ENCODE measurements at regions not wholly inside any gene's neighbourhood (a gene's known extent, or its start where the extent isn't known, plus 50 kb on each side); places are given as distances from the start of the nearest gene placed in this dataset.

- DNase-seq (ENCODE audit: low read depth, low spot score) = no peak
- H3K4me3 ChIP-seq (ENCODE audit: low read length) = no peak overlapping the region
Measured at GRCh38 chr9:135341612-135342169, 137.9 kb upstream of the PPP1R26 start.

- H3K4me3 ChIP-seq (ENCODE audit: low read length) = no peak overlapping the region
- DNase-seq (ENCODE audit: low read depth, low spot score) = no peak
Measured at GRCh38 chr9:135342206-135343130, 137.1 kb upstream of the PPP1R26 start.

GRCh38 chr9:135343136-135343535 lies 136.4 kb upstream of the PPP1R26 start:
- DNase-seq (ENCODE audit: low read depth, low spot score) = no peak
- no peak overlapping the region for H3K4me3 ChIP-seq (ENCODE audit: low read length)

DNA sequence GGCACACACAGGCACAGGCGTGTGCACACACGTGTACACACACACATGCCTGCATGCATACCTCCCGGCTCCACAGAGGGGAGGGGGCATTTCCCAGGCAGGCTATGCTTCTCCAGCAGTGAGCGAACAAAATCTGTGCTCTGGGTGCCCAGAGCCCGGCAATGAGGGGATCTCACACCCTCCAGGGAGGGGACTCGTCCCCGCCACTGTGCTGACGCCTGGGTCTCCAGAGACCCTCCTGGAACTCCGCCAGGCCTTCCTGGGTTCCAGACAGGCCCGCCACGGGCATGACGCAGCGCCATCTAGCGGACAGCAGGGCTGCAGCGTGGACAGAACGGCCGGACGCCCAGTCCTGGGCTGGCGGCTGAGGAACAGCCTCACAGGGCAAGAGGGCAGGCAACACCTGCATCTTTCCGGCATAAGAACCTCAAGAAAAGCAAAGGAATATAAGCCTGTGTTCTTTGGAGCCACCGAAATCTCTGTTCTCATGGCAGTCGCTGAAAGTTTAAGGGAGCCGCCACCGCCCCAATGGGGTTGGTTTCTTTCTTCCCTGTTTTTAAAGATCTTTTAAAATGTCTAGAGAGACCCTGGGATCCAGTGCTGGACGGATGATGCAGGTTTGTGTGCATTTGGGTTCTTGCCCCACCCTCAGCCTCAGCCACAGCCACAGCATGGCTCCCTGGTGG lies 135.6 kb upstream of the PPP1R26 start:
- DNase-seq (ENCODE audit: low read depth, low spot score) = no peak
- no peak overlapping the region for H3K4me3 ChIP-seq (ENCODE audit: low read length)

DNA sequence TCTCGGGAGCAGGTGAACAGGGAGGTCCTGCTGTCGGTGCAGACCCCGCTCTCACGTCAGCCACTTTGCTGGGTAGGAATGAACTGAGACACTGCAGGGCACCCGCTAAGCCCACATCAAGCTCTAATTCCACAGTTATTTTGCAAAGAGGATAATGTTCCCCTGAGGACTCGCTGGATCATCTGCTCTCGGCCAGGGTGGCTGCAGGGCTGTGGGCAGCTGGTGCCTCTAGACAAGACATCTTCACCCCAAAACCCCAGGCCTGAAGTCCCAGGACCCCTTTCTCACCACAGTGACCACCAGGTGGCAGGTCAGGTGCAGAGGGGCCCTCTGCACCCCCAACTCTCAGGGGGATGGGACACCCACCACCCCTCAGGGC lies 135.1 kb upstream of the PPP1R26 start:
- DNase-seq (ENCODE audit: low read depth, low spot score) = no peak
- no peak overlapping the region for H3K4me3 ChIP-seq (ENCODE audit: low read length)

- H3K4me3 ChIP-seq (ENCODE audit: low read length) = no peak overlapping the region
- no peak for DNase-seq (ENCODE audit: low read depth, low spot score)
Measured at GRCh38 chr9:135344915-135345500, 134.6 kb upstream of the PPP1R26 start.

- DNase-seq (ENCODE audit: low read depth, low spot score) = no peak
- H3K4me3 ChIP-seq (ENCODE audit: low read length) = no peak overlapping the region
Measured at GRCh38 chr9:135345775-135346433, 133.7 kb upstream of the PPP1R26 start.

DNA sequence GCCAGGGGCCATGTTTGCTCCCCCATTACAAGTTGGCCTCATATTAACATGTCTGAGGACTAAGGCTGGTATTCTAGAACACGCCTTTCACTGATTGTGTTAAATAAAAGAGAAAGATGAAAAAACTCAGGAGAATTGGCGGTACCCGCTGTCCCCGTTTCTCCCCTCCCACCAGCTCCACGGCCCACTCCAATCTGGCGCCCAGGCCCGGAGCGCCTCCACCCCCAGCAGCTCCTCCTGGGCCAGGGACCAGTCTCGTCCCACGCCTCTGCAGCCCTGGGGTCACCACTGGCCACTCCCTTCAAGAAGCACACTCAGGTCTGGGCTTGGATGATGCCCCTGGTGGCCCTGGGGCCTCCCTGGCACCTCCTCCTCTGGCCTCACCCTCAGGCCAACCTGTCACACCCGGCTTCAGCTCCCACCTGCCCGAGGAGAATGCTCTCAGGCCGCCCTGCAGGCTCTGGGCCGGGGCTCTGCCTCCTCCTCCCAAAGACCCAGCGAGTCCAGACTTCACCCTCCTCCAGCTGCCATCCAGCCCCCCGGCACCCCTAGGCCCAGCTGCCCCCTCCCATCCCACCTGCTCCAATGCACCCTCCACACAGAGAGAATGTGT lies 133.0 kb upstream of the PPP1R26 start:
- no peak for DNase-seq (ENCODE audit: low read depth, low spot score)
- H3K4me3 ChIP-seq (ENCODE audit: low read length) = no peak overlapping the region

GRCh38 chr9:135347461-135347860 lies 132.1 kb upstream of the PPP1R26 start:
- no peak overlapping the region for H3K4me3 ChIP-seq (ENCODE audit: low read length)
- DNase-seq (ENCODE audit: low read depth, low spot score) = no peak

- no peak for DNase-seq (ENCODE audit: low read depth, low spot score)
- H3K4me3 ChIP-seq (ENCODE audit: low read length) = no peak overlapping the region
Measured at GRCh38 chr9:135348076-135348787, 131.3 kb upstream of the PPP1R26 start.

- no peak for DNase-seq (ENCODE audit: low read depth, low spot score)
Measured at GRCh38 chr9:135348788-135349150, 130.8 kb upstream of the PPP1R26 start.

GRCh38 chr9:135349212-135350002 lies 130.2 kb upstream of the PPP1R26 start:
- no peak for DNase-seq (ENCODE audit: low read depth, low spot score)
- no peak overlapping the region for H3K4me3 ChIP-seq (ENCODE audit: low read length)

More at GRCh38 chr9:135348788-135349150, 130.8 kb upstream of the PPP1R26 start:
- H3K4me3 ChIP-seq (ENCODE audit: low read length) = no peak overlapping the region

- no peak overlapping the region for H3K4me3 ChIP-seq (ENCODE audit: low read length)
- no peak for DNase-seq (ENCODE audit: low read depth, low spot score)
Measured at GRCh38 chr9:135350003-135350315, 129.6 kb upstream of the PPP1R26 start.

GRCh38 chr9:135353935-135354334 lies 125.6 kb upstream of the PPP1R26 start:
- DNase-seq (ENCODE audit: low read depth, low spot score) = no peak
- H3K4me3 ChIP-seq (ENCODE audit: low read length) = no peak overlapping the region

DNA sequence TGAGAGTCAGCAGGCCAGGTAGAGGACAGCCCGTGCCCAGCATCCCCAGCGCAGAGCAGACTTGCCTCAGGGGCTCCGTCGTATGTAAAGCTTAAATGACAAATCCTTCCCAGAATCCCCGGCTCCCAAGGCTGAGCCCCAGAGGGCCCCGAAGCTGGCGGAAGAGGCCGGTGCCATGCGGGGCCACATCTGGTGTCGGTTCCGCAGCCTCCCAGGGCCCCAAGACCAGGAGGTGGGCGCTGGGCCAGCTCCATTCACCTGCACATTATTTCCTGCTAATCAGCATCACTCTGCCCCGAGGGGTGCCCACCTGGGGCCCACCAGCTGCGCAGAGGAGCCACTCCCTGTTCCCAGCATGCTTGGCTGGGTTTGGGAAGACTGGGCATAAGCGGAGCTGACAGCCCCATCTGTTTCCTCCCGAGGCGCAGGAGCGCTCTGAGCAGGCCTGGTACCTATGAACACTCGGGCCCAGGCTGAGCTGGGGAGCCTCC lies 124.0 kb upstream of the PPP1R26 start:
- no peak for DNase-seq (ENCODE audit: low read depth, low spot score)
- H3K4me3 ChIP-seq (ENCODE audit: low read length) = no peak overlapping the region

DNA sequence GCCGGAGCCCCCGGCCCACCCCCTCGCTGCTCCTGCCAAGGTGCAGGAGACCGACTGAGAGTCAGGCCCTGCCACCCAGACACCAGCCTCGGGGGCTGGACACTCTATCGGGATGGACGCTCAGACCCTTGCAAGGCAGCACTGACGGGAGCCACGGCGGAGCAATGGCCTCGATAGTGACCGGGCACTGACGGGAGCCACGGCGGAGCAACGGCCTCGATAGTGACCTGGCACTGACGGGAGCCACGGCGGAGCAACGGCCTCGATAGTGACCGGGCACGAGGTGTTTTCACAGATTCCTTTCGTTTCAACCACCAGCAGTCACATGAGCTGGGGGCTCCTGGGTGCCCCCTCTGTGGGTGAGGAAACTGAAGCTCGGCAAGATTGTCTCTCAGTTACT lies 123.6 kb upstream of the PPP1R26 start:
- no peak overlapping the region for H3K4me3 ChIP-seq (ENCODE audit: low read length)
- DNase-seq (ENCODE audit: low read depth, low spot score) = no peak

GRCh38 chr9:135356796-135357195 lies 122.8 kb upstream of the PPP1R26 start:
- no peak for DNase-seq (ENCODE audit: low read depth, low spot score)
- no peak overlapping the region for H3K4me3 ChIP-seq (ENCODE audit: low read length)

Data from Jurkat, Clone E6-1 (cell line).